Esophagus squamous epithelium (tissue), 5 donors: ENCODE measurements at regions not wholly inside any gene's neighbourhood (a gene's known extent, or its start where the extent isn't known, plus 50 kb on each side); places are given as distances from the start of the nearest gene placed in this dataset.

ENCODE experiments used
- DNase-seq: peaks from one replicate; lab custom pipeline; 2025; lab: John Stamatoyannopoulos, UW
- H3K27ac ChIP-seq, 4 donors: fragments of 200-600 bp; sonication (generic); one replicate each; pipeline ENCODE4 v1.5.1; 2016 to 2019; ENCODE audit warnings: mild to moderate bottlenecking in 1 of 4
- H3K27me3 ChIP-seq, 4 donors: fragments of 200-600 bp; sonication (generic); 1 replicate in 3 of 4; 2 replicates in 1 of 4; pipeline versions ENCODE4 v1.5.1 to v1.6.0; 2017 to 2021; ENCODE audit warnings: antibody characterized with exemption in 1 of 4
- H3K36me3 ChIP-seq, 3 donors: fragments of 200-600 bp; sonication (generic); one replicate each; pipeline ENCODE4 v1.5.1; 2016 to 2019
- H3K4me1 ChIP-seq, 3 donors: fragments of 200-600 bp; sonication (generic); one replicate each; pipeline ENCODE4 v1.5.1; 2017 to 2019
- H3K4me3 ChIP-seq, 4 donors: fragments of 200-600 bp; sonication (generic); 1 replicate in 3 of 4; 2 replicates in 1 of 4; pipeline ENCODE4 v1.5.1; 2016 to 2019; ENCODE audit warnings: mild to moderate bottlenecking in 2 of 4, moderate library complexity in 1 of 4
- H3K9me3 ChIP-seq, 3 donors: fragments of 200-600 bp; sonication (generic); one replicate each; pipeline ENCODE4 v1.5.1; 2016 to 2019
- POLR2A ChIP-seq, 4 donors: fragments of 450-650 bp; IDR thresholded peaks; one replicate each; pipeline ENCODE4 v1.6.1; 2017; ENCODE audit warnings: antibody characterized with exemption in 4 of 4, mild to moderate bottlenecking in 4 of 4, moderate library complexity in 3 of 4
- WGBS, 2 donors: methylation state at CpG; one replicate each; pipeline ENCODE4 v1.1.5; 2018; 5-methylcytosine and 5-hydroxymethylcytosine counted together
- intact Hi-C: fragments of 100-400 bp; cut with DNase I; formaldehyde crosslinking; loops from one replicate; pipeline ENCODE4 v1.15.0; 2022
- TF ChIP-seq, protein P1 (sequence below), 6 experiments: fragments of 450-650 bp in 4 of 6; fragments of 200-600 bp in 2 of 6; sonication (generic) in 2 of 6; IDR thresholded peaks; one replicate each; pipeline ENCODE4 v1.5.1; 2016 to 2019; ENCODE audit warnings: antibody characterized with exemption in 6 of 6, mild to moderate bottlenecking in 4 of 6, moderate library complexity in 4 of 6
- donor health status: DM: yes; HTN: yes; CAD: no.

DNA sequence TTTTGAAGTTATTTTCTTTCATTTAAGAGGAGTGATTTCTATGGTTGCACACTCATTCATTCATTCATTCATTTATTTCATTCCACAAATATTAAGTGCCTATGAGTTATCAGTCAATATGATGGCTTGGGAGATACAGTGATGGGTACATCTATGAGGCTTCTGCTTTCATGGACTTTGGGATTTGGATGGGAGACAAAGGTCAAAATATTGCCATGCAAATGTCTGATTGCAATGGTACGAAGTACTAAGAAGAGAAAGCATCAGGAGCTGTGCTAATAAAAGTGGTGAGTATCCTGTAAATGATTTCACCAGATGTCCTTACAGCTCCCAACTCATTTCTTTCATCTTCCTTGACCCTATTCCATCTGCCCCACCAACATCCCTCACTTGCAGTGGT lies 174.4 kb upstream of the MEX3C start:
- intact Hi-C loops: no loop called here

DNA sequence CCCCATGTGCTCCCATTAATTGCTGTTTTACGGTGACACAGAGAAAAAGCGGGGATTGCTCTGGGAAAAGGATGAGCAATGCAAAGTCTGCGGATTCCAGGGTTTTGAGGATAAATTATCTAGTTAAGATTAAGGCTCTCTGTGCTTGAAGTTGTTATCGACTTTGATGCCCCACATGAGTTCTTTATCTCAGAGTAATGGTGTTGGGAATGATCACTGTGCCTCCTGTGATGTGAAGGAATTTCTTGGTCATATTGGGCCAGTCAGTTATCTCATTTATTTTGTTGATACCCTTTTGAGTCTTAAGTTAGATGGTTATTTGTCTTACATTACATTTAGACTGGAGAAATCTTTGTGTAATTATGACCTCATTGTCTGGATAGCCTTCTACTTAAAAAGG lies 184.6 kb upstream of the MEX3C start:
- H3K36me3 ChIP-seq: no peaks in the 10 kb centered on the region
- H3K9me3 ChIP-seq: no peaks in the 10 kb centered on the region
- H3K27ac ChIP-seq: no peak overlapping the region
- 85 to 89% methylated on average over 4 of the region's 4 CpGs for WGBS, 2 donors
- DNase-seq: no peak
- H3K4me3 ChIP-seq: no peak overlapping the region
- H3K4me1 ChIP-seq: no peaks in the 10 kb centered on the region
- no peaks in the 10 kb centered on the region for H3K27me3 ChIP-seq
- intact Hi-C loops: no loop called here
- no peak for TF ChIP-seq POLR2A (IDR thresholded peaks at IDR 0.05)
- TF ChIP-seq, protein P1, sequence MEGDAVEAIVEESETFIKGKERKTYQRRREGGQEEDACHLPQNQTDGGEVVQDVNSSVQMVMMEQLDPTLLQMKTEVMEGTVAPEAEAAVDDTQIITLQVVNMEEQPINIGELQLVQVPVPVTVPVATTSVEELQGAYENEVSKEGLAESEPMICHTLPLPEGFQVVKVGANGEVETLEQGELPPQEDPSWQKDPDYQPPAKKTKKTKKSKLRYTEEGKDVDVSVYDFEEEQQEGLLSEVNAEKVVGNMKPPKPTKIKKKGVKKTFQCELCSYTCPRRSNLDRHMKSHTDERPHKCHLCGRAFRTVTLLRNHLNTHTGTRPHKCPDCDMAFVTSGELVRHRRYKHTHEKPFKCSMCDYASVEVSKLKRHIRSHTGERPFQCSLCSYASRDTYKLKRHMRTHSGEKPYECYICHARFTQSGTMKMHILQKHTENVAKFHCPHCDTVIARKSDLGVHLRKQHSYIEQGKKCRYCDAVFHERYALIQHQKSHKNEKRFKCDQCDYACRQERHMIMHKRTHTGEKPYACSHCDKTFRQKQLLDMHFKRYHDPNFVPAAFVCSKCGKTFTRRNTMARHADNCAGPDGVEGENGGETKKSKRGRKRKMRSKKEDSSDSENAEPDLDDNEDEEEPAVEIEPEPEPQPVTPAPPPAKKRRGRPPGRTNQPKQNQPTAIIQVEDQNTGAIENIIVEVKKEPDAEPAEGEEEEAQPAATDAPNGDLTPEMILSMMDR (IDR thresholded peaks at IDR 0.05): no peak

More for the DNA sequence above, 174.4 kb upstream of the MEX3C start:
- Histone ChIP-seq H3K36me3 (no peaks in the 10 kb centered on the region), H3K27me3 (no peaks in the 10 kb centered on the region), H3K4me3 (no peak overlapping the region), H3K27ac (no peak overlapping the region), H3K9me3 (no peaks in the 10 kb centered on the region), H3K4me1 (no peaks in the 10 kb centered on the region)
- DNase-seq: no peak
- TF ChIP-seq, protein P1 (IDR thresholded peaks at IDR 0.05): no peak
- TF ChIP-seq POLR2A (IDR thresholded peaks at IDR 0.05): no peak
- WGBS, 2 donors: 74 to 80% methylated on average over 1 of the region's 1 CpG

DNA sequence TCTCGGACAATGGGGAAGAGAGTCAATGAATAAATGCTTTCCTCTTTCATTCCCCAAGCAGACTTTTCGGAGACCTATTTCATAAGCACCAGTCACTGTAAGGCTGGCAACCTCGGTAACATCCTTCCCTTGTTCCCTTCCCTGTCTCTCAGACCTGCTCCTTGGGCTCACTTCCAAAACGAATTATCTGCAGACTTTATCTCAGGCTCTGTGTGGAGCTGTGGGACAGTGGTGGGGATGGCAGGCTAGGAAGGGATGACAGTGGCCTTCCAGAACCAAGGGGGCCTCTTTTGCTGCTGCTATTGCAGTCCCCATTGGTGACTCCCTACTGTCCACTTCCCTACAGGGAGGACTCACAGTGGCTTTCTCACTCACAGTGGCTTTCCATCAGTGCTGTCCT lies 185.6 kb upstream of the MEX3C start:
- intact Hi-C loops: no loop called here
- no peaks in the 10 kb centered on the region for H3K4me1 ChIP-seq
- H3K9me3 ChIP-seq: no peaks in the 10 kb centered on the region
- WGBS, 2 donors: 81 to 82% methylated on average over 3 to 4 of the region's 4 CpGs
- no peaks in the 10 kb centered on the region for H3K36me3 ChIP-seq
- no peak overlapping the region for H3K4me3 ChIP-seq
- H3K27me3 ChIP-seq: no peaks in the 10 kb centered on the region
- H3K27ac ChIP-seq: no peak overlapping the region
- TF ChIP-seq, protein P1 (IDR thresholded peaks at IDR 0.05): no peak
- TF ChIP-seq POLR2A (IDR thresholded peaks at IDR 0.05): no peak
- DNase-seq: no peak

DNA sequence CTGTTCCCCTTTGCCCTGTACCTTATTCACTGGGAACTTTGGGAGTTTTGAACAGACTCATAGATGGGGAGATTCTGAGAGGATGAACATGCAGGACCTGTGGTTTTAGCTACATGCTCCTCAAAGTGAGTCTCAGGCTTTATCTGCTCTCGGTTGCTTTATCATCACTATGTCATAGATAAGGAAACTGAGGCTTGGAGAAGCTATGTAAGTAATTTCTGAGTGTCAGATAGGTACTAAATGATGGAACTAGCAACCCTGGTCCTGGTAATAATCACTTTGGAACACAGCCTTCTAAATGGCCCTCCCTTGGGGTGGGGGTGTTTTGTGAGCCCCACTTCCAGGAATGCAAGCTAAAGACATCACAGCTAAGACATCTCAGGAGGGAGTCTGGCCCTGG lies 186.2 kb upstream of the MEX3C start:
- intact Hi-C loops: no loop called here
- Histone ChIP-seq H3K4me1 (no peaks in the 10 kb centered on the region), H3K36me3 (no peaks in the 10 kb centered on the region), H3K27ac (no peak overlapping the region), H3K4me3 (no peak overlapping the region), H3K27me3 (no peaks in the 10 kb centered on the region), H3K9me3 (no peaks in the 10 kb centered on the region)
- DNase-seq: no peak
- TF ChIP-seq POLR2A (IDR thresholded peaks at IDR 0.05): no peak
- TF ChIP-seq, protein P1 (IDR thresholded peaks at IDR 0.05): no peak
- 45 to 75% methylated on average over 1 of the region's 1 CpG for WGBS, 2 donors

DNA sequence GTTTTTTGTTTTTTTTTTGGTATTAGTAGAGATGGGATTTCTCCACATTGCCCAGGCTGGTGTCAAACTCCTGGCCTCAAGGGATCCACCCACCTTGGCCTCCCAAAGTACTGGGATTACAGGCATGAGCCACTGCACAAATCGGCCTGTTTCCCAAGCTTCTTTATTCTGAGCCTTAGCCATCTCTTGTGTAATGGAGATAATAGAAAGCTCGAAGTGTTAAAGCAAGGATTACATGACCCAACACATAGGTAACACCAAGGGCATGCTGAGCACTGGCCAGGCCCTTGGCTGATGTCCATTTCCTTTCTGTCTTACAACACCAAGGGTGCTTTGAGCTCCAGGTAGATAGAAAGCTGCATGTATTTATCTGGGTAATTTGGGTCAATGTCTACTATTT lies 187.8 kb upstream of the MEX3C start:
- Histone ChIP-seq H3K36me3 (no peaks in the 10 kb centered on the region), H3K9me3 (no peaks in the 10 kb centered on the region), H3K4me1 (no peaks in the 10 kb centered on the region), H3K4me3 (no peak overlapping the region), H3K27ac (no peak overlapping the region), H3K27me3 (no peaks in the 10 kb centered on the region)
- intact Hi-C loops: no loop called here
- TF ChIP-seq, protein P1 (IDR thresholded peaks at IDR 0.05): no peak
- TF ChIP-seq POLR2A (IDR thresholded peaks at IDR 0.05): no peak
- 50 to 53% methylated on average over 1 to 2 of the region's 2 CpGs for WGBS, 2 donors
- DNase-seq: no peak
